Ovary (tissue), 7 donors: ENCODE measurements at regions not wholly inside any gene's neighbourhood (a gene's known extent, or its start where the extent isn't known, plus 50 kb on each side); places are given as distances from the start of the nearest gene placed in this dataset.

Experiments used
- DNase-seq, 5 donors: peaks; one replicate each; pipeline ENCODE4 v3.0.0-alpha.2; 2019 to 2020
- H3K27ac ChIP-seq, 2 donors: fragments of 200-600 bp; one replicate each; pipeline versions ENCODE4 v1.5.1 to v1.8.0; 2019 to 2022
- H3K27me3 ChIP-seq: fragments of 200-600 bp; one replicate; pipeline ENCODE4 v1.8.0; 2022
- H3K36me3 ChIP-seq: fragments of 200-600 bp; sonication (generic); one replicate; pipeline ENCODE4 v1.5.1; 2019
- H3K4me1 ChIP-seq: one replicate; pipeline ENCODE4 v1.8.1; 2013; ENCODE audit warnings: mild to moderate bottlenecking, moderate library complexity; ENCODE audit not compliant: insufficient read depth
- H3K4me3 ChIP-seq: fragments of 200-600 bp; sonication (generic); one replicate; pipeline ENCODE4 v1.5.1; 2017
- H3K9me3 ChIP-seq, 2 donors: fragments of 200-600 bp in 1 of 2; sonication (generic) in 1 of 2; one replicate each; pipeline versions ENCODE4 v1.5.1 to v1.8.1; 2013 to 2019; ENCODE audit warnings: mild to moderate bottlenecking in 1 of 2, moderate library complexity in 1 of 2
- EP300 ChIP-seq: sonication (generic); formaldehyde crosslinking; IDR thresholded peaks from one replicate; pipeline ENCODE4 v1.6.1; 2017; ENCODE audit warnings: antibody characterized with exemption
- POLR2A ChIP-seq: fragments of 450-650 bp; IDR thresholded peaks from one replicate; pipeline ENCODE4 v1.6.1; 2017; ENCODE audit warnings: antibody characterized with exemption, mild to moderate bottlenecking, moderate library complexity
- WGBS, 3 donors: extraction: QIAGEN DNeasy Blood & Tissue Kit in 1 of 3; methylation state at CpG; one replicate each; pipeline versions ENCODE4 v1.1.5 to v1.1.7; 2013 to 2017; 5-methylcytosine and 5-hydroxymethylcytosine counted together
- intact Hi-C, 4 donors: fragments of 100-400 bp; cut with DNase I; formaldehyde crosslinking; loops; one replicate each; pipeline versions ENCODE4 v1.11.0 to v1.15.1; 2022 to 2023
- TF ChIP-seq, protein P1 (sequence below), 3 donors: fragments of 450-650 bp in 2 of 3; fragments of 200-600 bp in 1 of 3; IDR thresholded peaks; one replicate each; pipeline versions ENCODE4 v1.5.1 to v1.8.0; 2016 to 2022; ENCODE audit warnings: antibody characterized with exemption in 3 of 3, mild to moderate bottlenecking in 1 of 3
- donor health status: DM: no; HTN: no; CAD: no; lungs with moderate emphysema.
- donor health status: DM: no; HTN: no; CAD: no.
- donor health status: Bipolar disorder and iron deficiency.
- donor health status: DM: no; HTN: no; CAD: no.
- donor health status: DM: yes; HTN: yes; CAD: no.

DNA sequence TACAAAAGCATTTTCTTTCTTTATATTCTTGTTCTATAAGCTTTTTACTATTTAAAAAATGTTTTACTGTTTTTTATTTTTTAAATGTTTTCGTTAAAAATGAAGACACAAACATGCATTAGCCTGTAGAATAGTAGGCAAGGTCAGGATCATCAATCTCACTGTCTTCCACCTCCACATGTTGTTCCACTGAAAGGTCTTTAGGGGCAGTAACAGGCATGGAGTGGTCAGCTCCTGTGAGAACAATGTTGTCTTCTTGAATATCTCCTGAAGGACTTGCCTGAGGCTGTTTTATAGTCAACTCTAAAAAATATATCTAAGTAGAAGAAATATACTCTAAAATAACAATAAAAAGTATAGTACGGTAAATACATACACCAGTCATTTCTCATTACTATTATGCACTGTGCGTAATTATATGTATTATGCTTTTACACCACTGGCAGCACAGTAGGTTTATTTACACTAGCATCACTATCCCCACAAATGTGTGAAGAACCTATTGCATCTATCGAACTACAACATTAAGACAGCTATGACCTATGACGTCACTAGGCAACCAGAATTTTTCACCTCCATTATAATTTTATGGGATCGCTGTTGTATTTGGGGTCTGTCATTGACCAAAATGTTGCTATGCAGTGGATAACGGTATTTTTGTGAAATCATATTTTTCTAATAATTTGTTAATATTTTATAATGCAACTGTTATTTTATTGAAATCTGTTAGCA lies 764.3 kb downstream of the METTL4 start:
- TF ChIP-seq, protein P1, sequence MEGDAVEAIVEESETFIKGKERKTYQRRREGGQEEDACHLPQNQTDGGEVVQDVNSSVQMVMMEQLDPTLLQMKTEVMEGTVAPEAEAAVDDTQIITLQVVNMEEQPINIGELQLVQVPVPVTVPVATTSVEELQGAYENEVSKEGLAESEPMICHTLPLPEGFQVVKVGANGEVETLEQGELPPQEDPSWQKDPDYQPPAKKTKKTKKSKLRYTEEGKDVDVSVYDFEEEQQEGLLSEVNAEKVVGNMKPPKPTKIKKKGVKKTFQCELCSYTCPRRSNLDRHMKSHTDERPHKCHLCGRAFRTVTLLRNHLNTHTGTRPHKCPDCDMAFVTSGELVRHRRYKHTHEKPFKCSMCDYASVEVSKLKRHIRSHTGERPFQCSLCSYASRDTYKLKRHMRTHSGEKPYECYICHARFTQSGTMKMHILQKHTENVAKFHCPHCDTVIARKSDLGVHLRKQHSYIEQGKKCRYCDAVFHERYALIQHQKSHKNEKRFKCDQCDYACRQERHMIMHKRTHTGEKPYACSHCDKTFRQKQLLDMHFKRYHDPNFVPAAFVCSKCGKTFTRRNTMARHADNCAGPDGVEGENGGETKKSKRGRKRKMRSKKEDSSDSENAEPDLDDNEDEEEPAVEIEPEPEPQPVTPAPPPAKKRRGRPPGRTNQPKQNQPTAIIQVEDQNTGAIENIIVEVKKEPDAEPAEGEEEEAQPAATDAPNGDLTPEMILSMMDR (IDR thresholded peaks at IDR 0.05): no peak
- no peak for TF ChIP-seq EP300
- no peak for TF ChIP-seq POLR2A
- intact Hi-C loops: no loop called here
- Histone ChIP-seq H3K9me3 (no peaks in the 10 kb centered on the region), H3K27ac (no peak overlapping the region), H3K4me1 (no peaks in the 10 kb centered on the region), H3K4me3 (no peak overlapping the region), H3K36me3 (no peaks in the 10 kb centered on the region), H3K27me3 (no peaks in the 10 kb centered on the region)
- WGBS, 3 donors: 83 to 84% (median 83%) methylated on average over 7 of the region's 7 CpGs
- no peak for DNase-seq

DNA sequence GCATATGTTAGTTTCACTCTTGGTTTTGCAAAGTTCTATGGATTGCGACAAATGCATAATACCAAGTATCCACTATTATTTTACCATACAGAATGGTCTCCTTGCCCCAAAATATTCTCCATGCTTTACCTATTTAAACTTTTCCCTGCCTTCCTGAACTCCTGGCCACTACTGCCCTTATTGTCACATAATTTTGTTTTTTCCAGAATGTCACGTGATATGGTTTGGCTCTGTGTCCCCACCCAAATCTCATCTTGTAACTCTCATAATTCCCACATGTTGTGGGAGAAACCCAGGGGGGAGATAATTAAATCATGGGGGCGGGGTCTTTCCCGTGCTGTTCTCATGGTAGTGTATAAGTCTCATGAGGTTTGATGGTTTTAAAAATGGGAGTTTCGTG lies 760.0 kb downstream of the METTL4 start:
- no peaks in the 10 kb centered on the region for H3K9me3 ChIP-seq
- H3K4me1 ChIP-seq: no peaks in the 10 kb centered on the region
- intact Hi-C loops: no loop called here
- H3K27ac ChIP-seq: no peak overlapping the region
- no peak for TF ChIP-seq EP300
- no peak for TF ChIP-seq POLR2A
- TF ChIP-seq, protein P1 (IDR thresholded peaks at IDR 0.05): no peak
- no peaks in the 10 kb centered on the region for H3K27me3 ChIP-seq
- no peak overlapping the region for H3K4me3 ChIP-seq
- no peaks in the 10 kb centered on the region for H3K36me3 ChIP-seq
- DNase-seq: no peak
- WGBS, 3 donors: 84 to 90% (median 84%) methylated on average over 5 of the region's 5 CpGs

DNA sequence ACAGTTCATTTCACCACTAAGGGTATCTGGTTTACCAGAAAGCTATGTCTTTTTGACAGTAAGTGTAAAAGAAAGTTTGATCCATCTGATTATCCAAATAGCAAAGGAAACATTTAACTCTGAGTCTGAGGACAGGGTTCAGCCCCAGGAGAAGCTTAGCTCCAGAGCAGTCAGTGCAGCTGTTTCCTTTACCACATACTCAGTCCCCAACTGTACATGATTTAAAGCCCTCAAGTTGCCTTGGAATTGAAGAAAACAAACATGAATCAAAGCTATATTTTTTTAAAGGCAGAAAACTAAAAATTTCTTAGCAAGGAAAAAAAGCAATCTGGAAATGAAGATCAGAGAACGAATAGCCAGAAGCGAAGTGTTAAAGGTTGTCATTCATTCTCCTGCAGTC lies 746.0 kb downstream of the METTL4 start:
- intact Hi-C loops: no loop called here
- no peaks in the 10 kb centered on the region for H3K36me3 ChIP-seq

DNA sequence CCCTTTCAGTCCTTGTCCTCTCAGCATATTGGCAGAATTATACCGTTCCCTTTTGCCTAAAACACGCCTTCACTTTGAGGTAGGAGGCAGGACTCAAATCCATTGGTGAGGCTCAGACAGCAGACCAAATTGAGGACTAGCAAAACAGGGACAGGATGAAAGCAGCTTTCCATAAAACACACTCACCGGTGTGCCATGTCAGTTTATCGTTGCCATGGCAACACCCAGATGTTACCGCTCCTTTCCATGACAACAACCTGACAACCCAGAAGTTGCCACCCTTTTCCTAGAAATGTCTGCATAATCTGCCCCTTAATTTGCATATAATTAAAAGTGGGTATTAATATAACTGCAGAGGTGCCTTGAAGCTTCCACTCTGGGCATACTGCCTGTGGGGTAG lies 730.4 kb downstream of the METTL4 start:
- Histone ChIP-seq H3K27me3 (no peaks in the 10 kb centered on the region), H3K4me1 (no peaks in the 10 kb centered on the region), H3K9me3 (no peaks in the 10 kb centered on the region), H3K36me3 (no peaks in the 10 kb centered on the region), H3K4me3 (no peak overlapping the region), H3K27ac (no peak overlapping the region)
- intact Hi-C loops: no loop called here
- WGBS, 3 donors: 71 to 83% (median 80%) methylated on average over 5 of the region's 5 CpGs
- TF ChIP-seq, protein P1 (IDR thresholded peaks at IDR 0.05): no peak
- no peak for TF ChIP-seq POLR2A
- TF ChIP-seq EP300: no peak
- no peak for DNase-seq

More for the DNA sequence above, 746.0 kb downstream of the METTL4 start:
- H3K4me1 ChIP-seq: no peaks in the 10 kb centered on the region
- no peaks in the 10 kb centered on the region for H3K27me3 ChIP-seq
- no peak overlapping the region for H3K27ac ChIP-seq
- no peak overlapping the region for H3K4me3 ChIP-seq
- TF ChIP-seq, protein P1 (IDR thresholded peaks at IDR 0.05): no peak
- TF ChIP-seq EP300: no peak
- no peak for TF ChIP-seq POLR2A
- no peak for DNase-seq
- H3K9me3 ChIP-seq: no peaks in the 10 kb centered on the region
- WGBS, 3 donors: 60 to 68% (median 64%) methylated on average over 2 of the region's 2 CpGs
